Stimulated activated CD8-positive, alpha-beta memory T cell treated with anti-CD3 and anti-CD28 coated beads, Interleukin-12 subunit alpha, Interleukin-12 subunit beta, amount 100 ng/mL, for 24 hours (primary cell): ENCODE measurements at regions not wholly inside any gene's neighbourhood (a gene's known extent, or its start where the extent isn't known, plus 50 kb on each side); places are given as distances from the start of the nearest gene placed in this dataset.
A peak's percentile ranks its signal among the peaks of the same experiment; 100 is the strongest.
"Not testable (repeated sequence)": the region's sequence is repeated elsewhere in the genome, so short reads cannot be mapped to it uniquely, and the experiment has no call there.

Experiments
- DNase-seq: peaks from one replicate; pipeline ENCODE4 v3.0.0-alpha.2; 2020; ENCODE audit errors: extremely low read depth

DNA sequence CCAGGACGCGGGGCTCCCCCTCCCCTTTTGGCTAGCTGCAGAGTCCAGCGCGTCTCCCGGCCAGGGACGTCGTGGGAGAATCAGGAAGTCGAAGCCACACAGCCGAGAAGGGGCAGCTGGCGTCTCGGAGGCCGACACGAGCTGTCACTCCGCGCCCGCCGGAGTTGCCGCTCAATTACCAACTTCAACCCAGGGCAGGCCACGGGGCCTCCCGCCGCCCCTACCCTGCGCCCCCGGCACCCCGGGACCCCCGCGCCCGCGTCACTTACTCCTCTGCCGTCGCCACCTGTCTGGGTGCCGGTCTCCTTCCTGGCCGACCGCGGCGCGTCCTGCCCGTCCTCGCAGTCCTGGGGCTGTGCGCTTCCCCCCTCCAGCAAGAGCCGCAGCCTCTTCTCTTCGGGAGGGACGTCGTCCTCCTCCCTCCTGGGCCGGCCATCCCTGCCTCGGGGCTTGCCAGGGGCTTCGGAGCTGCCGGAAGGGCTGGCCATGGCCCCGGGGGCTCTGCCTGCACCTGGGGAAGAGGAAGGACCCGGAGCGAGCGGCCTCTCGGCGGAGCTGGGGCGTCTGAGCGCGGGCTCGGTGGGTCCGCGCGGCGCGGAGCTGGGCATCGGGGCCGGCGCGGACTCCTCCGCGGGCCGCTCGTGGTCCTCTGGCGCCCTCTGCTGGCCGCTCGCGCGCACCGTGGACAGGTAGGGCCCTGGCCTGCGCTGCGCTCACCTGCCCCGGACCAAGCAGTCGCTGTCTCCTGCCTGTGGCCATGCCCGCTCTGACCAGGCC is 65.6 kb upstream of the CLEC6A start:
- peak; percentile 23 for DNase-seq

DNA sequence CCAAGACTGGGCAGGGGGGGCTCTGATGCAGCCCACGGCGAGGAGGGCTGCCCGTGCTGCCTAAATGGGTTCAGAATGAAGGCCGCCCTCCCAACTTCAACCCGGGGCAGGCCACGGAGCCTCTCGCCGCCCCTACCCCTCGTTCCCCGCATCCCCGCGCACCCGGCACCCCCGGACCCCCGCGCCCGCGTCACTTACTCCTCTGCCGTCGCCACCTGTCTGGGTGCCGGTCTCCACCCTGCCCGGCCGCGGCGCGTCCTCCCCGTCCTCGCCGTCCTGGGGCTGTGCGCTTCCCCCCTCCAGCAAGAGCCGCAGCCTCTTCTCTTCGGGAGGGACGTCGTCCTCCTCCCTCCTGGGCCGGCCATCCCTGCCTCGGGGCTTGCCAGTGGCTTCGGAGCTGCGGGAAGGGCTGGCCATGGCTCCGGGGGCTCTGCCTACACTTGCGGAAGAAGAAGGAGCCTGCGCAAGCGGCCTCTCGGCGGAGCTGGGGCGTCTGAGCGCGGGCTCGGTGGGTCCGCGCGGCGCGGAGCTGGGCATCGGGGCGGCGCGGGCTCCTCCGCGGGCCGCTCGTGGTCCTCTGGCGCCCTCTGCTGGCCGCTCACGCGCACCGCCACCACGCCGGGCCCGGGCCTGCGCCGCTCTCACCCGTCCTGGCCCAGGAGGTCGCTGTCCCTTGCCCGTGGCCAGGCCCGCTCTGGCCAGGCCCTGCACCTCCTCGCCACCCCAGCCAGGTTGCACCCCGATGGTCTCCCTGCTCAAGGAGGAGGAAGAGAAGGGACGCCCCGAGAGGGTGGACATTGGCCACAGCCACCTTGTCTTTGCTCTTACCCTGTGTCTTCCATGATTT is 59.3 kb upstream of the CLEC6A start:
- DNase-seq, result peak; percentile 14

DNA sequence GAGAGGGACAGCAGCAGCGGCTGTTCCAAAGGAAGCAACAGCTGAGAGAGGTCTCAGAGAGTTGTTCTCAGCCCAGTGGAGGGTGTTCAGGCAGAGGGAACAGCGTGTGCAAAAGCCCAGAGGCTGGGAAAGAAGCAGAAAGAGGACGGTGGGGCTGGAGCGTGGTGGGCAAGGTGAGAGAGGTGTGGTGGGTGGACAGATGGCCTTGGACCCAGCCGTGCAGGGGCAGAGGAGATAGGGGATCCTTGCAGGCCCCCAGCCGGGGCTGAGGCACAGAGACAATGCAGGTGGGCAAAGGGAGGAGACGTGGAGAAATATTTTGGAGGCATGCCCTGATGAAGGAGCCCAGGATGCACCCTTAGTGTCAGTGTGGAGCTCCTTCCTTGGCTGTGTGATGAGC is 58.4 kb upstream of the CLEC6A start:
- not testable (repeated sequence) for DNase-seq

DNA sequence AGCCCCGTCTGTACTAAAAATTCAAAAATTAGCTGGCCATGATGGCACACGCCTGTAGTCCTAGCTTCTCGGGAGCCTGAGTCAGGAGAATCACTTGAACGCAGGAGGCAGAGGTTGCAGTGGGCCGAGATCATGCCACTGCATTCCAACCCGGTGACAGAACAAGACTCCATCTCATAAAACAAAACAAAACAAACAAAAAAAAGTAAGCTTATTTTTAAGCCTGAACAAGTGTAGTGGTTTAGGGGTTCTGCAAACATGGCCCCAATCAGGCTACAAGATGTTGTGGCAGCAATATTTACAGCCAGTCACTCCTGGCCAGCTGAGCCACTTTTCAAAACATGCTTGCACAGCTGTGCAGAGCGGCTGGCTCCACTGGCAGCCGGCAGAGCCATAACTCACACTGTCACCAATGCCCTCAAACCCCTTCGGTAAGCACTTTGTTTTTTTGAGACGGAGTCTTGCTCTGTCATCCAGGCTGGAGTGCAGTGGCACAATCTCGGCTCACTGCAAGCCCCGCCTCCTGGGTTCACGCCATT is 56.2 kb upstream of the CLEC6A start:
- not testable (repeated sequence) for DNase-seq

DNA sequence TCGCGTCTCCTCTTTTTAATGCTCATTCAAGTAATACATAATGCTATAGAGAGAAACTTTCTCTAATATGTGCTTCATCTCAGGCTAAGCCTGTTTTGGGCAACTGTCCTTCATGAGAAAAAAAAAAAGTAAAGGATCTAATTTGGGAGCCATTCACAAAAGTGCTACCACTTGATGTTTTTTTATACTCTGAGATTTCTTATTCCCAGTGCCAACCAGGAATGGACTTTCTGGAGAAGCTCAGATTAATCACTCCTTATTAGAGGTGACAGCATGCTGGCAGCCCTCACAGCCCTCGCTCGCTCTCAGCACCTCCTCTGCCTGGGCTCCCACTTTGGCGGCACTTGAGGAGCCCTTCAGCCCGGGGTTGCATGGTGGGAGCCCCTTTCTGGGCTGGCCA is 51.9 kb upstream of the CLEC6A start:
- DNase-seq, result not testable (repeated sequence)

DNA sequence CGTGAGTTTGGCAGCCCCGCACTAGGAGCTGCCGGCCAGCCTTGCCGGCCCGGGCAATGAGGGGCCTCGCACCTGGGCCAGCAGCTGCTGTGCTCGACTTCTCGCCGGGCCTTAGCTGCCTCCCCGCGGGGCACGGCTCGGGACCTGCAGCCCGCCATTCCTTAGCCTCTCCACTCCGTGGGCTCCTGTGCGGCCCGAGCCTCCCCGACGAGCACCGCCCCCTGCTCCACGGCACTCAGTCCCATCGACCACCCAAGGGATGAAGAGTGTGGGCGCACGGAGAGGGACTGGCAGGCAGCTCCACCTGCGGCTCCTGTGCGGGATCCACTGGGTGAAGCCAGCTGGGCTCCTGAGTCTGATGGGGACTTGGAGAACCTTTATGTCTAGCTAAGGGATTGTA is 51.4 kb upstream of the CLEC6A start:
- DNase-seq, result not testable (repeated sequence)
